ENCODE measurements at regions not wholly inside any gene's neighbourhood (a gene's known extent, or its start where the extent isn't known, plus 50 kb on each side); places are given as distances from the start of the nearest gene placed in this dataset.

DNA sequence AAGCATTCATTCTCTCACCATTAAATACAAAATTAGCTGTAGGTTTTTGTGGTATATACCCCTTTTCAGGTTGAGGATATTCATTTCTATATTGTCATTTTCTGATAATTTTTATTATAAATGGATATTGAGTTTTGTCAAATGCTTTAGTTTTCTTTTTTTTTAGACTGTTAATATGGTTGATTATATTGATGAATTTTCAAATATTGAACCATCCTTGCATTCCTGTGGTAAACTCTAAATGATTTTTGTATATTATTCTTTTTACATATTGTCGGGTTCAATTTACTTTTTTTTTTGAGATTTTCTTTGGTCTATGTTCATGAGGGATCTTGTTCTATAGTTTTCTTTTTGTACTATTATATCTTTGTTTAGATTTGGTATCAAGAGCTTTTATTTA is 165.1 kb downstream of the GPAT3 start:
- H3K27me3 ChIP-seq = no peaks in the 10 kb centered on the region
- no peak overlapping the region for H3K27ac ChIP-seq
- no peaks in the 10 kb centered on the region for H3K36me3 ChIP-seq
- H3K9me3 ChIP-seq (ENCODE audit: low read depth) = no peaks in the 10 kb centered on the region
- no peak for DNase-seq (ENCODE audit: low read depth in 1 of 2, low spot score in 1 of 2)
- H3K4me3 ChIP-seq = no peak overlapping the region
- no peaks in the 10 kb centered on the region for H3K4me1 ChIP-seq (ENCODE audit: low read depth)
- TF ChIP-seq, protein P1, sequence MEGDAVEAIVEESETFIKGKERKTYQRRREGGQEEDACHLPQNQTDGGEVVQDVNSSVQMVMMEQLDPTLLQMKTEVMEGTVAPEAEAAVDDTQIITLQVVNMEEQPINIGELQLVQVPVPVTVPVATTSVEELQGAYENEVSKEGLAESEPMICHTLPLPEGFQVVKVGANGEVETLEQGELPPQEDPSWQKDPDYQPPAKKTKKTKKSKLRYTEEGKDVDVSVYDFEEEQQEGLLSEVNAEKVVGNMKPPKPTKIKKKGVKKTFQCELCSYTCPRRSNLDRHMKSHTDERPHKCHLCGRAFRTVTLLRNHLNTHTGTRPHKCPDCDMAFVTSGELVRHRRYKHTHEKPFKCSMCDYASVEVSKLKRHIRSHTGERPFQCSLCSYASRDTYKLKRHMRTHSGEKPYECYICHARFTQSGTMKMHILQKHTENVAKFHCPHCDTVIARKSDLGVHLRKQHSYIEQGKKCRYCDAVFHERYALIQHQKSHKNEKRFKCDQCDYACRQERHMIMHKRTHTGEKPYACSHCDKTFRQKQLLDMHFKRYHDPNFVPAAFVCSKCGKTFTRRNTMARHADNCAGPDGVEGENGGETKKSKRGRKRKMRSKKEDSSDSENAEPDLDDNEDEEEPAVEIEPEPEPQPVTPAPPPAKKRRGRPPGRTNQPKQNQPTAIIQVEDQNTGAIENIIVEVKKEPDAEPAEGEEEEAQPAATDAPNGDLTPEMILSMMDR (IDR thresholded peaks at IDR 0.05; ENCODE audit: low read depth, low read length) = no peak

DNA sequence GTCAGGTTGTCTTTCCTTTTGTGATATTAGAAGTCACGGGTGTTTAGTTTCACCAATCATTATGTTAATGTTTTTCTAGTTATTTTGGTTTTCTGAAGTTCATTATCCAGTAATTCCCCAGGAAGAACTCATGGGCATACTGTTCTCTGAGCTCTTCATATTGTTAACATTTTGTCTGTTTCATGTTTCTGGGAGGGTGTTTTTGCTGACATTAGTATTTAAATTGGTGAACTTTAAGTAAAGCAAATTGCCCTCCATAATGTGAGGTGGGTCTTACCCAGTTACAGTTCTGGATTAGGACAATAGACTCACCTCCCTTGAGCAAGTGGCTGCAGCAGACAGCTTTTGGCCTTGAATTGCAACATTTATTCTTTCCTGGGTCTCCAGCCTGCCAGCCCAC is 163.4 kb downstream of the GPAT3 start:
- Histone ChIP-seq H3K27ac (no peak overlapping the region), H3K9me3 (ENCODE audit: low read depth) (no peaks in the 10 kb centered on the region), H3K4me1 (ENCODE audit: low read depth) (no peaks in the 10 kb centered on the region), H3K36me3 (no peaks in the 10 kb centered on the region), H3K4me3 (no peak overlapping the region), H3K27me3 (no peaks in the 10 kb centered on the region)
- no peak for DNase-seq (ENCODE audit: low read depth in 1 of 2, low spot score in 1 of 2)
- TF ChIP-seq, protein P1 (IDR thresholded peaks at IDR 0.05; ENCODE audit: low read depth, low read length) = no peak

DNA sequence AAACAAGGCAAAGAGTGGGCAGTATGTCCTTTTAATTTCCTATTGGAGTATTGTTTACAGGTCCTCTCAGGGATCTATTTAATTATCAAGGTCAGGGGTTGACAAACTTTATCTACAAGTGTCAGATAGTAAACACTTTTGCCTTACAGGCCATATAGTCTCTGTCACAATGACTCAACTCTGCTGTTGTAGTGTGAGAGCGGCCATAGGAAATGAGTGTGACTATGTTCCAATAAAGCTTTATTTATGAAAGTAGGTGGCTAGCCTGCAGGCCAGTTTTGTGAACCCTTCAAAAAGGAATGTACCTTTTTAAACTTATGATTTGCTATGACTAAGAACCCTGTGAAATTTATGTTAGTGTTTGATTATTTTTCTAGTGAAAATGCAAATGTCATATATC is 156.1 kb downstream of the GPAT3 start:
- TF ChIP-seq, protein P1 (IDR thresholded peaks at IDR 0.05; ENCODE audit: low read depth, low read length) = no peak
- no peaks in the 10 kb centered on the region for H3K27me3 ChIP-seq
- H3K9me3 ChIP-seq (ENCODE audit: low read depth) = no peaks in the 10 kb centered on the region
- no peak for DNase-seq (ENCODE audit: low read depth in 1 of 2, low spot score in 1 of 2)
- no peak overlapping the region for H3K4me3 ChIP-seq
- no peaks in the 10 kb centered on the region for H3K36me3 ChIP-seq
- no peaks in the 10 kb centered on the region for H3K4me1 ChIP-seq (ENCODE audit: low read depth)
- H3K27ac ChIP-seq = no peak overlapping the region

DNA sequence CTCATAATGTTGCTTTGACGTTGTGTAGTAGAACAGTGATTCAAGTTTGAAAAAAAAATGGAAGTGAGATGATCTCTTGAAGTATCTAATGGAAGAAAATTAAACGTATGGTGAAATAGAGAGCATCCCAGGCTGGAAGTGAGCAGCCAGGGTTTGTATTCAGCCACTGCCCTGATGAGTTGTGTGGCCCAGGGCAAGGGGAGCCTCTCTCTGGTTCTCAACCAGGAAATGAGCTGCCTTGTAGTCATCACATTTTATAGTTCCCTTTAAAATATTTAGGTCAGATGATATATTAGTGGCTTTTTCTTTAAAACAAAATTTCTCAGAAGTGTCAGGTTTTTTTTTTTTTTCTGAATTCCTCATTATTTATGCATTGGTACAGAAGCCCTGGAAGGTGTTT is 150.3 kb downstream of the GPAT3 start:
- DNase-seq (ENCODE audit: low read depth in 1 of 2, low spot score in 1 of 2) = no peak
- no peak overlapping the region for H3K27ac ChIP-seq
- H3K9me3 ChIP-seq (ENCODE audit: low read depth) = no peaks in the 10 kb centered on the region
- H3K4me3 ChIP-seq = no peak overlapping the region
- no peaks in the 10 kb centered on the region for H3K36me3 ChIP-seq
- H3K27me3 ChIP-seq = no peaks in the 10 kb centered on the region
- H3K4me1 ChIP-seq (ENCODE audit: low read depth) = no peaks in the 10 kb centered on the region
- TF ChIP-seq, protein P1 (IDR thresholded peaks at IDR 0.05; ENCODE audit: low read depth, low read length) = no peak

DNA sequence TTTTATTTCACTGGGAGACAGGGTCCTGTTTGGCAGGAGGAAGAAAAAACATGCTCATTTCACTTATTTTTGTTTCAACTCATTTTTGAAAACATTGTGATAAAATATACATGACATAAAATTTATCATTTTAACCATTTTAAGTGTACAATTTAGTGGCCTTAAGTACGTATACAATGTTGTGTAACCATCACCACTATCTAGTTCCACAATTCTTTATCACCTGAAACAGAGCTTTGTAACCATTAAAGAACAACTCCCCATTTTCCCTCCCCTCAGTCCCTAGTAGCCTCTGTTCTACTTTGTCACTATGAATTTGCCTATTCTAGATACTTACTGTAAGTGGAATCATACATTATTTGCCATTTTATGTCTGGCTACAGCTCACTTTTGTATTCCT is 143.8 kb downstream of the GPAT3 start:
- no peak overlapping the region for H3K27ac ChIP-seq
- no peak overlapping the region for H3K4me3 ChIP-seq
- H3K27me3 ChIP-seq = no peaks in the 10 kb centered on the region
- TF ChIP-seq, protein P1 (IDR thresholded peaks at IDR 0.05; ENCODE audit: low read depth, low read length) = no peak
- no peaks in the 10 kb centered on the region for H3K36me3 ChIP-seq
- H3K4me1 ChIP-seq (ENCODE audit: low read depth) = no peaks in the 10 kb centered on the region
- no peaks in the 10 kb centered on the region for H3K9me3 ChIP-seq (ENCODE audit: low read depth)
- DNase-seq (ENCODE audit: low read depth in 1 of 2, low spot score in 1 of 2) = no peak

DNA sequence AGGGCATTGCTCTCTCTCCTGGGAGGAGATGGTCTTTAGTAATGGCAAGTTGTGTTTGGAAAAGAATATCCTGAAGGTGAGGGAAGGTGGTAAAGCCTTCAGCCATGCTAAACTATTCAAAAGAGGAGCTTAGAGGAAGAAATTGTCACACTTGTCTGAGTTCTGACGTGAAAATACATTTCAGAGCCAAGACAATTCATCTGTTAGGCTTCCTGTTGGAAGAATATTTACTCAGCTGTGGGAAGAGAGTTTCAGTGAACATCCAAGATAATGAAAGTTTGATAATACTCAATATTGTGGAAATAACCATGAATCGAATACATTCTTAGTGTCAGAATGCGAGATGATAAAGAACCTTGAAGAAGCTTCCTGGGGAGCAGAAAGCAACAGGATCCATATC is 143.3 kb downstream of the GPAT3 start:
- H3K36me3 ChIP-seq = no peaks in the 10 kb centered on the region
- no peaks in the 10 kb centered on the region for H3K4me1 ChIP-seq (ENCODE audit: low read depth)
- H3K27ac ChIP-seq = no peak overlapping the region
- H3K4me3 ChIP-seq = no peak overlapping the region
- H3K27me3 ChIP-seq = no peaks in the 10 kb centered on the region
- H3K9me3 ChIP-seq (ENCODE audit: low read depth) = no peaks in the 10 kb centered on the region
- TF ChIP-seq, protein P1 (IDR thresholded peaks at IDR 0.05; ENCODE audit: low read depth, low read length) = no peak
- DNase-seq (ENCODE audit: low read depth in 1 of 2, low spot score in 1 of 2) = no peak
